Esophagus (tissue), 2 donors: ENCODE measurements at regions not wholly inside any gene's neighbourhood (a gene's known extent, or its start where the extent isn't known, plus 50 kb on each side); places are given as distances from the start of the nearest gene placed in this dataset.

Experiments used
- H3K27ac ChIP-seq, 2 donors: one replicate each; pipeline ENCODE4 v1.5.1; 2013; ENCODE audit warnings: low read depth in 2 of 2, mild to moderate bottlenecking in 2 of 2, inconsistent platforms in 1 of 2, low read length in 1 of 2, moderate library complexity in 1 of 2
- H3K27me3 ChIP-seq, 2 donors: one replicate each; pipeline ENCODE4 v1.6.1; 2013; ENCODE audit warnings: low read length in 2 of 2, control low read depth in 1 of 2, mild to moderate bottlenecking in 1 of 2; ENCODE audit not compliant: insufficient read depth in 2 of 2, control insufficient read depth in 1 of 2
- H3K36me3 ChIP-seq, 2 donors: one replicate each; pipeline ENCODE4 v1.6.1; 2013; ENCODE audit warnings: low read length in 1 of 2; ENCODE audit not compliant: control insufficient read depth in 2 of 2, insufficient read depth in 2 of 2
- H3K4me1 ChIP-seq, 2 donors: one replicate each; pipeline ENCODE4 v1.6.1; 2013; ENCODE audit warnings: low read length in 1 of 2; ENCODE audit not compliant: control insufficient read depth in 2 of 2, insufficient read depth in 2 of 2
- H3K4me3 ChIP-seq, 2 donors: one replicate each; pipeline ENCODE4 v1.5.1; 2013; ENCODE audit warnings: low read length in 2 of 2, mild to moderate bottlenecking in 2 of 2, low read depth in 1 of 2, moderate library complexity in 1 of 2
- H3K9me3 ChIP-seq, 2 donors: one replicate each; pipeline ENCODE4 v1.6.1; 2013; ENCODE audit warnings: mild to moderate bottlenecking in 2 of 2, low read depth in 1 of 2, low read length in 1 of 2, moderate library complexity in 1 of 2; ENCODE audit not compliant: control insufficient read depth in 2 of 2, insufficient read depth in 1 of 2
- WGBS, 2 donors: extraction: QIAGEN DNeasy Blood & Tissue Kit; methylation state at CpG; one replicate each; pipeline ENCODE4 v1.1.7; 2013; 5-methylcytosine and 5-hydroxymethylcytosine counted together
- donor health status: healthy with polysubstance abuse.
- donor health status: Bipolar disorder and iron deficiency.

DNA sequence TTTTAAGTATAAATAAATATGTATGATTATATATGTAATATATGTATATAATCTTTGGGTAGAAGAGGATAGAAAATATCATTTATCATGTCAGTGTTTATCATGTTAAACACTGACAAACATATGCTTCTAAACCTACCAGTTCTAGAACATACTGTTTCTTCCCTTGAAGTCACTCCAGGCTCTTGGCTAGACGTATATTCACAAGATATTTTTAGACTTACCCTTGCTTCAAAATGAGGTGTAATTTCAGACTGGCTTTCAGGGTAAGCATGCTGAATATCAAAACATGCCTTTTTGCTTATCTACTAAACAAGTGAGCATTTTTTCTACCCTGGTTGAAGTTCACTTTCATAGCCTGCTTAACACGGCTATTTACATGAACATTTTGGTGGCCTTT is 642.4 kb upstream of the PKDCC start:
- 55 to 69% methylated on average over 2 of the region's 2 CpGs for whole genome bisulfite sequencing, 2 donors
- no peak overlapping the region for H3K4me3 ChIP-seq
- no peaks in the 10 kb centered on the region for H3K9me3 ChIP-seq
- no peaks in the 10 kb centered on the region for H3K27me3 ChIP-seq
- H3K27ac ChIP-seq: no peak overlapping the region
- H3K4me1 ChIP-seq: no peaks in the 10 kb centered on the region
- no peaks in the 10 kb centered on the region for H3K36me3 ChIP-seq

DNA sequence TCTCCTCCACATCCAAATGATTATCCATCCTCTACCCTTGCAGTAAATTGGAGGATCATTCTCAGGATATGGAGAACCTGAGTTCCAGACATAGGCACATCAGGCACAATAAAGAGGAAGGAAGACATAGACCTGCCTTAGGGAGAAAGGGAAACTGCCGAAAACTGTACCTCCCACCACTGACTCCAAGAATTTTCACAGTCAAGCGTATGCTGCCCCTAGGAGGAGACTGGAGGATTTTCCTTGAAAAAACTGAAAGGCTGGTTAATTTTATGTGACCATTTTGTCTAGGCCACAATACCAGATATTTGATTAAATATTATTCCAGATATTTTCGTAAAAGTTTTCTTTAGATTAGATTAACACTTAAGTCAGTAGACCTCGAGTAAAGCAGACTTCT is 638.5 kb upstream of the PKDCC start:
- no peaks in the 10 kb centered on the region for H3K9me3 ChIP-seq
- H3K27me3 ChIP-seq: no peaks in the 10 kb centered on the region
- H3K4me3 ChIP-seq: no peak overlapping the region
- no peaks in the 10 kb centered on the region for H3K4me1 ChIP-seq
- WGBS, 2 donors: 65 to 89% methylated on average over 4 of the region's 4 CpGs
- H3K36me3 ChIP-seq: no peaks in the 10 kb centered on the region
- no peak overlapping the region for H3K27ac ChIP-seq

DNA sequence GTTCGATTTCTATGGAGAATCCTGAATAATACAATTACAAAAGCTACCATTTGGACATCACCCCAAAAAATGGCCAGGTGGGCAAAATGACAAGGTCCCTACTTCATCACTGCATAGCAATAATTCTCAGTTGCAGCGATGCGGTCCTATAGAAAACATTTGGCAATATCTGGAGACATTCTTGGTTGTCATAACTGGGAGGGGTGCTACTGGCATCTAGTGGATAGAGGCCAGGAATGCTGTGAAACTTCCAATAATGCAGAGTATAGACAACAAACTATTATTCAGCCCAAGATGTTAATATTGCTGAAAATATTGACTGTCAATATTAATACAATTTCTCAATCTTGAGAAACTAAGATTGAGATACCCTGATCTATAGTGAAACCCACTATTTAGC is 637.8 kb upstream of the PKDCC start:
- Histone ChIP-seq H3K4me1 (no peaks in the 10 kb centered on the region), H3K9me3 (no peaks in the 10 kb centered on the region), H3K27ac (no peak overlapping the region), H3K4me3 (no peak overlapping the region), H3K27me3 (no peaks in the 10 kb centered on the region), H3K36me3 (no peaks in the 10 kb centered on the region)
- 85 to 86% methylated on average over 3 of the region's 3 CpGs for WGBS, 2 donors

DNA sequence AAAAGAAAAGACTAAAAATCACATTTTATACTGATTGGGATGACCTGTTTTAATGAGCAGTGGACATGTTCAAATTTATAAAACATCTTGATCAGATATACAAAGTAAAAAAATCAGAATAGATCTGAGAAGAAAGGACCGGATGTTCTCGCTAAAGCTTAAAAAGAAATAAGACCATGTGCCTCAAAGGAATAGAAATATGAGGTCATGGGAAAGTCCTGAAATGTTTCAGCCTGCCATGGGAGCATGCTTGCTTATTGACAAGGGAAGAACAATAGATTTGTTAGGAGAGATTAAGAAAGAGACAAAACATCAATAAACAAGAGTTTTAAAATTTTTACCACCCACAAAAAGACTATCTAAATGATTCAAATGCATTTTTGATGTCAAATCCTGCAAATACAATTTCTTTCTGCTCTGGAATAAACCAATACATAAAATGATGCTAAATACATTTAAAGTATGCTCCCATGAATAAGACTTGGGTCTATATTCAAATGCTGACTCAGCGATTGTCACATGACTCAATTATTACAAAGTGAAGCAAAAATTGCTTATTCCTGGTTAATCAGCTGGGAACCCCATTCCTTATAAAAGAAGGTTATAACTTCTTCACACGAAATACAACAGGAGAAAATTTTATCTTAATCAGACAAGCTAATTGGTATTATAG is 633.9 kb upstream of the PKDCC start:
- no peaks in the 10 kb centered on the region for H3K36me3 ChIP-seq
- WGBS, 2 donors: 58 to 67% methylated on average over 4 of the region's 4 CpGs
- no peak overlapping the region for H3K27ac ChIP-seq
- H3K9me3 ChIP-seq: no peaks in the 10 kb centered on the region
- H3K27me3 ChIP-seq: no peaks in the 10 kb centered on the region
- H3K4me1 ChIP-seq: no peaks in the 10 kb centered on the region
- no peak overlapping the region for H3K4me3 ChIP-seq

DNA sequence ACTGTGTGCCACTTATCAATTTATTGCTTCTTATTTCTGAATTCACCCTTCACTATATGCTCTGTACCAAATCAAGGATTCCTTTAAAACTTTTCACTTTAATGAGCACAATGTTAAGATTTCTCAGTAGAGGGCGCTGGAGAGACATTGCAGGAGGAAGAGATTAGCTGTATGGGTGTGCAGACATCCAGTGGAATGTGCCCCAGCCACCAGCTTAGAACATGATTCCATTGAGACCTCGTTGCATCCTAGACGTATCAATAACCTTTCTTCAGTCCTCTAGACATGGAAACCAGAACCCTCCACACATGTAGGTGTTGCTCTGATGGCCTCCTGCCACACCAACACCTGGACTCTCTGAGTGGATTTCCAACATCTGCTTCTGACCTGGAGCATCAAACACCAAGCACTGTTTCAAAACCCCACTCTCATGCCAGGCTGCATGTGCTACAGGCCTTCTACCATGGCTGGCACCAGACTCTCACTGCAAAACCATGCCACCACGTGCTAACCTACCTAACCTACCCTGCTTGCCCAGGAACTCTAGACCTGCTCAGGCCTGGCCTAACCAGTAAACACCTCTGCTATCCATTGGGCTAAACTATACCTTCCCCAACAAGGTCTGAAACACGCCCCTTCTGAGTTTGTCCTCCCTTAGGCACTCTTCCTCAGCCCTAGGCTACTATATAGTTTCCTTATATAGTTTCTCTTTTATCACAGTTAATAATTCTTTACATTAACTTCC is 633.2 kb upstream of the PKDCC start:
- Histone ChIP-seq H3K4me3 (no peak overlapping the region), H3K36me3 (no peaks in the 10 kb centered on the region), H3K27ac (no peak overlapping the region), H3K4me1 (no peaks in the 10 kb centered on the region), H3K9me3 (no peaks in the 10 kb centered on the region), H3K27me3 (no peaks in the 10 kb centered on the region)
- 45 to 65% methylated on average over 5 of the region's 5 CpGs for WGBS, 2 donors

DNA sequence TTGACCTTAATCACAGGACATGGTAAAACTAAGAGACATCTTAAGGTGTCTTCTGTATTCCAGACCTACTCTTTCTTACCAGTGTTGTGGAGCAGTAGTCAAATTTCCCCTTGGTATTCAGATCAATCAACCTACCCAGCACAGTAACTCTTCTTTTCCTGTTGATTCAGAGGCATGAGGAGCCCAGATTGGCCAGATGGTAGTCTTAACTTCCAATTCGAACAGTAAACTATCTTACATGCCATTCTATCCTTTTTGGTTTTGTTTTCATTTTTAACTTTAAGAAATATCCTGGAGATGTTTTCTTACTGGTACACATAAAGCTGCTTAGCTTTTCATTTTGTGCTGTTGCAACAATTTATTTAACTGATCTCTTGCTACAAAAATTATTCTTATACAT is 630.3 kb upstream of the PKDCC start:
- Histone ChIP-seq H3K36me3 (no peaks in the 10 kb centered on the region), H3K9me3 (no peaks in the 10 kb centered on the region), H3K4me1 (no peaks in the 10 kb centered on the region), H3K27ac (no peak overlapping the region), H3K4me3 (no peak overlapping the region), H3K27me3 (no peaks in the 10 kb centered on the region)
- WGBS, 2 donors: 46 to 63% methylated on average over 1 of the region's 1 CpG

DNA sequence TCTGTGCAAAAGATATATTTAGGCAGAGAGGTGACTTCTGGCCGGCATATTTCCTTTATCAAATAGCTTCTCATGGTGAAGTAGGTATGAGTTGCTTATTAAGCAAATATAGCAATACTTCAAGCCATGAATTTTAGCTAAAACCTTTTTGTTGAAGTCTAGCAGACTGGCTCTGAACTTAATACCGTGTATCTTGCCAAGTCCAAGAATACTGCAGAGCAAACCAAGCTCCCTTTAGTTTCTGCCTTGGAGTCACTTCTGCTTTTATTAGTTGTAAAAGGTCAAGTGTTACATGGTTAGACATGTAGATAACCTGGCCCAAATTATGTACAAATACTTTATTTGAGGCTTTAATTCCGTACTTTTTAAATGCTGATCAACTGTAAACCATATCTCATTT is 627.6 kb upstream of the PKDCC start:
- 53 to 61% methylated on average over 3 of the region's 3 CpGs for WGBS, 2 donors
- no peaks in the 10 kb centered on the region for H3K9me3 ChIP-seq

DNA sequence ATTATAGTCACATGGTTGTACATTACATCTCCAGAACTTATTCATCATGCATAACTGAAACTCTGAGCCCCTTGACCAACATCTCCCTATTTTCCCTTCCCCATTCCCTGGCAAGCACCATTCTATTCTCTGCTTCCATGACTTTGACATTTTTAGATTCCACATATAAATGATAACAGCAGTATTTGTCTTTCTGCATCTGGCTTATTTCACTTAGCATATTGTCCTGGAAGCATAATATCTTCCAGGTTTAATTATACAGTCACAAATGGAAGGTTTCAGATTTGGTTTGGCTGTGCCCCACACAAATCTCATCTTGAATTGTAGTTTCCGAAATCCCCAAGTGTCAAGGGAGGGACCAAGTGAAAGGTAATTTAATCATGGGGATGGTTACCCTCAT is 626.9 kb upstream of the PKDCC start:
- H3K36me3 ChIP-seq: no peaks in the 10 kb centered on the region
- H3K9me3 ChIP-seq: no peaks in the 10 kb centered on the region
- H3K4me1 ChIP-seq: no peaks in the 10 kb centered on the region
- WGBS, 2 donors: 94 to 96% methylated on average over 1 of the region's 1 CpG
- H3K4me3 ChIP-seq: no peak overlapping the region
- no peaks in the 10 kb centered on the region for H3K27me3 ChIP-seq
- no peak overlapping the region for H3K27ac ChIP-seq

More for the DNA sequence above, 627.6 kb upstream of the PKDCC start:
- Histone ChIP-seq H3K4me3 (no peak overlapping the region), H3K27me3 (no peaks in the 10 kb centered on the region), H3K36me3 (no peaks in the 10 kb centered on the region), H3K27ac (no peak overlapping the region), H3K4me1 (no peaks in the 10 kb centered on the region)

DNA sequence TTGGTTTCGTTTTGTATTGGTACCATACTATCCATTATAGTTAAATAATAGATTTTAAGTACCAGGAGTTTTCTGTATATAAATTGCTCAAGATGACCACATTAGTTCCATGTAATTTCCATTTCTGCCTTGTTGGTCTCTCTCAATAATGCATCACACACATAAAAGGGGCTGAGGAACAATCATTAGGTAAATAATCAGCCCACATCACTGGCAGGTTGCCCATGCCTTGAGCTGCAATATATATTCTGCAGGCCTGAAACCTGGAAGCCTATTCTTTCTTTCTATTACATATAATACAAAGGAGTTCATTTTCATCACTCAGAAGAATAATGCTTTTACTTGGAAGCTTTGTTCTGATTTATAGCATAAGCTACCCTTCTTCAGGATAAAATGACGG is 616.1 kb upstream of the PKDCC start:
- Histone ChIP-seq H3K4me3 (no peak overlapping the region), H3K4me1 (no peaks in the 10 kb centered on the region), H3K27me3 (no peaks in the 10 kb centered on the region), H3K9me3 (no peaks in the 10 kb centered on the region), H3K36me3 (no peaks in the 10 kb centered on the region), H3K27ac (no peak overlapping the region)
- WGBS, 2 donors: 20 to 44% methylated on average over 2 of the region's 2 CpGs

DNA sequence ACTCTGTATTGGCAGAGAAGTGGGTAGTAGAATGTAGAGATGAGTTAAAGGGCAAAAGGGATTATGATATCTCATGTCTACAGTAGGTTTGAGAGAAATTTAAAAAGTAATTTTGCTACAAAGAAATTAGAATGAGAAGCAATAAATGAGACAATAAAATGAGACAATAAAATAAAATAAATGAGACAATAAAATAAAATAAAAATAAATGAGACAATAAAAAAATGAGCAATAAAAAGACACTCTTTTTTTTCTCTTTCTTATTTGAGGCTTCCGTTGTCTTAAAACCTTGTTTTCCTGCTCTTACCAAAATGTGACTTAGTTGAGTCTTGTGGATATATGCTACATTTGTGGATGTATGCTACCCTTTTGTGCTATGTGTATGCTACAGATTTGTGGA is 615.4 kb upstream of the PKDCC start:
- WGBS, 2 donors: 94 to 96% methylated on average over 1 of the region's 1 CpG
- no peaks in the 10 kb centered on the region for H3K36me3 ChIP-seq
- H3K4me1 ChIP-seq: no peaks in the 10 kb centered on the region
- no peaks in the 10 kb centered on the region for H3K27me3 ChIP-seq
- no peak overlapping the region for H3K4me3 ChIP-seq
- H3K27ac ChIP-seq: no peak overlapping the region
- H3K9me3 ChIP-seq: no peaks in the 10 kb centered on the region
